ENCODE measurements at regions not wholly inside any gene's neighbourhood (a gene's known extent, or its start where the extent isn't known, plus 50 kb on each side); places are given as distances from the start of the nearest gene placed in this dataset.

GRCh38 chr7:106536079-106536478 is 124.9 kb downstream of the CCDC71L start (continued):
- TF ChIP-seq RAD21 (IDR thresholded peaks at IDR 0.05; ENCODE audit: low read depth) (no peak), POLR2A (IDR thresholded peaks at IDR 0.05; ENCODE audit: borderline replicate concordance, extremely low read depth, insufficient read depth, insufficient read length) (no peak), SRF (IDR thresholded peaks at IDR 0.05; ENCODE audit: low read depth) (no peak), EGR1 (IDR thresholded peaks at IDR 0.05; ENCODE audit: low read depth) (no peak)

- no peak for DNase-seq (ENCODE audit: low read depth, low spot score)
- no peaks in the 10 kb centered on the region for H3K36me3 ChIP-seq (ENCODE audit: control insufficient read depth in 1 of 2, insufficient read depth in 2 of 2, low read length in 2 of 2)
- ChIA-PET RAD21 (ENCODE audit: low non-redundant PET in 1 of 2, low total read pairs in 2 of 2, uncharacterized antibody in 2 of 2, unreplicated experiment in 2 of 2) (no interaction called here), POLR2A (no interaction called here), CTCF (no interaction called here)
- no peaks in the 10 kb centered on the region for H3K27me3 ChIP-seq (ENCODE audit: insufficient read depth, low read length)
- TF ChIP-seq ZBTB33 (IDR thresholded peaks at IDR 0.05; ENCODE audit: extremely low read depth, insufficient replicate concordance, low read length) (no peak), EZH2phosphoT487 (IDR thresholded peaks at IDR 0.05; ENCODE audit: borderline replicate concordance) (no peak), YY1 (IDR thresholded peaks at IDR 0.05; ENCODE audit: extremely low read depth, insufficient replicate concordance, low read depth, low read length) (no peak), EZH2 (IDR thresholded peaks at IDR 0.05) (no peak), CEBPB (IDR thresholded peaks at IDR 0.05; ENCODE audit: low read depth) (no peak), ZFX (IDR thresholded peaks at IDR 0.05) (no peak)
- H4K20me1 ChIP-seq (ENCODE audit: insufficient read depth): no peaks in the 10 kb centered on the region
- H3K79me2 ChIP-seq (ENCODE audit: insufficient read depth, low read length): no peaks in the 10 kb centered on the region
- no peak overlapping the region for H3K4me2 ChIP-seq (ENCODE audit: low read length)
- H3K27ac ChIP-seq (ENCODE audit: low read depth, low read length): no peak overlapping the region
- no peaks in the 10 kb centered on the region for H3K9me2 ChIP-seq (ENCODE audit: insufficient read depth)
- ATAC-seq: no peak
- H3K9me3 ChIP-seq (ENCODE audit: control insufficient read depth in 1 of 2, insufficient read depth in 1 of 2, low read depth in 1 of 2, low read length in 2 of 2): no peaks in the 10 kb centered on the region
- intact Hi-C loops (cut with micrococcal nuclease): no loop called here
- H3K9ac ChIP-seq (ENCODE audit: low read length): no peak overlapping the region
- no TSS peak for BruUV-seq (replicated peaks)
- H3K4me1 ChIP-seq (ENCODE audit: control insufficient read depth in 1 of 2, insufficient read depth in 2 of 2, low read length in 2 of 2): no peaks in the 10 kb centered on the region
- H3K4me3 ChIP-seq (replicated peaks in 1 of 2; ENCODE audit: low read depth in 1 of 2, low read length in 2 of 2): no peak overlapping the region
- no peak overlapping the region for H2AFZ ChIP-seq (ENCODE audit: low read depth, low read length, poor library complexity, severe bottlenecking)
Observed at GRCh38 chr7:106535234-106535932, 125.6 kb downstream of the CCDC71L start.

Data from HCT116 (cell line).